ENCODE measurements at regions not wholly inside any gene's neighbourhood (a gene's known extent, or its start where the extent isn't known, plus 50 kb on each side); places are given as distances from the start of the nearest gene placed in this dataset.

DNA sequence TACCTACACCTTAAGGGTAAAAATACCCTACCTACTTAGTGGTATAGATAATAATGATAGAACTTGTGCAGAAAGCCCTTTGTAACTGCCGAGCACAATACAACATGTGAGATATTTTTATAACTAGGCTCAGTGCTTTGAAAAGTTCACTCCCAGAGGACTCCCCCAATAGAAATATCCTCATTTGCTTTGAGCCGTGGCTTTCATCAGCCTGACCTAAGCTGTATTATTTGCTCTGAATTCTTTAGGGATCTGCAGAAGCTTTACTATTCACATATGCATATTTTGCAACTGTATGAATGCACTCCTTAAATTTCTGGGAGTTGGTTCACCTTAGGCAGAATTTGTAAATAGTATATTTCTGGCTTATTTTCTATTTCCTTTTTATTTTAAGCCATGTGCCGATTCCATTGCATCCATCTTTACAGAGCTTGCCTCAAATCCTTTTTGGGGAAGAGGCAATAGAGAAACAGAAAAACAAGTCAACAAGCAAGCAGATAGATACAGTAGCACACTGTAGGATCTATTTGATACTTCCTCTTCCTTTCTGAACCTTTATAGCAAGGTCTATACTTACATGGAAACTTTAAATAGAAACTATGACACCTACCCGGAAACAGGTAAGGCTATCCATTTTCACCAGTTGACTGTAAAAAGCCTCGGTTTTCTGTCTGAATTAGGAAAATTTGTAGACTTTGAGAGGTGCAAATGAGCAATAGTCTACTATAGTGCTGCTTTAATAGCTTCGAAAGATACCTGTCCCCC is 242.5 kb upstream of the VCX3A start:
- Histone ChIP-seq H3K4me3 (ENCODE audit: control extremely low read depth in 1 of 5, extremely low read depth in 1 of 5, insufficient read depth in 1 of 5, low read depth in 2 of 5, low read length in 4 of 5) (no peak overlapping the region), H3K9me3 (ENCODE audit: control extremely low read depth in 1 of 3, control insufficient read depth in 2 of 3, insufficient read depth in 1 of 3, low read length in 2 of 3) (no peaks in the 10 kb centered on the region), H3K27me3 (replicated peaks in 1 of 4; ENCODE audit: control extremely low read depth in 1 of 4, control insufficient read depth in 3 of 4, insufficient read depth in 4 of 4, low read length in 3 of 4) (no peaks in the 10 kb centered on the region), H2AFZ (ENCODE audit: insufficient read depth, low read depth, low read length, poor library complexity, severe bottlenecking) (no peak overlapping the region), H3K4me1 (ENCODE audit: control insufficient read depth in 2 of 2, insufficient read depth in 2 of 2, low read length in 2 of 2) (no peaks in the 10 kb centered on the region), H3K36me3 (replicated peaks in 1 of 2; ENCODE audit: control extremely low read depth in 1 of 2, control insufficient read depth in 1 of 2, extremely low read depth in 1 of 2, insufficient read depth in 2 of 2, low read length in 1 of 2) (no peaks in the 10 kb centered on the region), H3K79me2 (ENCODE audit: control insufficient read depth, insufficient read depth, low read length) (no peaks in the 10 kb centered on the region), H3K4me2 (replicated peaks; ENCODE audit: low read depth, low read length, poor library complexity, severe bottlenecking) (no peak overlapping the region), H3K9ac (ENCODE audit: low read length) (no peak overlapping the region), H4K20me1 (ENCODE audit: control insufficient read depth, insufficient read depth, low read length, poor library complexity, severe bottlenecking) (no peaks in the 10 kb centered on the region), H3K27ac (ENCODE audit: low read length in 2 of 2) (no peak overlapping the region)
- ATAC-seq (ENCODE audit: low read depth) (no peak), DNase-seq (no peak)
- intact Hi-C loops (cut with micrococcal nuclease), result no loop called here
- Mint-ChIP-seq H3K27me3 (no peaks in the 10 kb centered on the region), H3K27ac (no peak overlapping the region), H3K9me3 (ENCODE audit: insufficient read depth) (no peaks in the 10 kb centered on the region), H3K4me3 (peak overlapping the region; percentile 47), H3K4me1 (peaks cover 6% of the 10 kb centered on the region)
- CTCF ChIA-PET, result no interaction called here
- no CpG with 5 or more reads among the region's 6 CpGs for WGBS (ENCODE audit: insufficient coverage)
- POLR2A ChIA-PET, result no interaction called here
- no peak for TF ChIP-seq EZH2 (IDR thresholded peaks at IDR 0.05; ENCODE audit: borderline replicate concordance, insufficient read depth, low read depth, low read length, poor library complexity, severe bottlenecking)
- TF ChIP-seq, protein P1, sequence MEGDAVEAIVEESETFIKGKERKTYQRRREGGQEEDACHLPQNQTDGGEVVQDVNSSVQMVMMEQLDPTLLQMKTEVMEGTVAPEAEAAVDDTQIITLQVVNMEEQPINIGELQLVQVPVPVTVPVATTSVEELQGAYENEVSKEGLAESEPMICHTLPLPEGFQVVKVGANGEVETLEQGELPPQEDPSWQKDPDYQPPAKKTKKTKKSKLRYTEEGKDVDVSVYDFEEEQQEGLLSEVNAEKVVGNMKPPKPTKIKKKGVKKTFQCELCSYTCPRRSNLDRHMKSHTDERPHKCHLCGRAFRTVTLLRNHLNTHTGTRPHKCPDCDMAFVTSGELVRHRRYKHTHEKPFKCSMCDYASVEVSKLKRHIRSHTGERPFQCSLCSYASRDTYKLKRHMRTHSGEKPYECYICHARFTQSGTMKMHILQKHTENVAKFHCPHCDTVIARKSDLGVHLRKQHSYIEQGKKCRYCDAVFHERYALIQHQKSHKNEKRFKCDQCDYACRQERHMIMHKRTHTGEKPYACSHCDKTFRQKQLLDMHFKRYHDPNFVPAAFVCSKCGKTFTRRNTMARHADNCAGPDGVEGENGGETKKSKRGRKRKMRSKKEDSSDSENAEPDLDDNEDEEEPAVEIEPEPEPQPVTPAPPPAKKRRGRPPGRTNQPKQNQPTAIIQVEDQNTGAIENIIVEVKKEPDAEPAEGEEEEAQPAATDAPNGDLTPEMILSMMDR (IDR thresholded peaks at IDR 0.05), result no peak

DNA sequence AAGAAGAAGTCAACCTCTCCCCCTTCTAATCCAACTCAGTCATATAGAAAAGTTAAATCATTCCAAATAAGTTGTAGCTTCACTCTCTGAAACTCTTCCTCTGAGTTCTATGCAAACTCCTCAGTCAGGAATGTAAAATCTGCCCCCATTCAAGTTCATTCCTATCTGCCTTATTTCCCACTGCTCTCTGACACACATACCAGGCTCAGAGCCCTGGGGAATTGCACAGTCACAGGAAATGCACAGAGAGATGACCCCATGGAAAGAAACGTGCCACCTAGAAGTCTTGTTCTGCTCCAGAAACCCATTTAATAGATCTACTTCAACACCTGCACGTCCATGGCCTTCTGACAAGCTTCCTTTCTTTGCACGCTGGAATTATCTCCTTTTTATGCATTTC is 236.0 kb upstream of the VCX3A start:
- Histone ChIP-seq H2AFZ (ENCODE audit: insufficient read depth, low read depth, low read length, poor library complexity, severe bottlenecking) (no peak overlapping the region), H4K20me1 (ENCODE audit: control insufficient read depth, insufficient read depth, low read length, poor library complexity, severe bottlenecking) (no peaks in the 10 kb centered on the region), H3K27ac (ENCODE audit: low read length in 2 of 2) (no peak overlapping the region), H3K9ac (ENCODE audit: low read length) (no peak overlapping the region), H3K9me3 (ENCODE audit: control extremely low read depth in 1 of 3, control insufficient read depth in 2 of 3, insufficient read depth in 1 of 3, low read length in 2 of 3) (no peaks in the 10 kb centered on the region), H3K4me3 (ENCODE audit: control extremely low read depth in 1 of 5, extremely low read depth in 1 of 5, insufficient read depth in 1 of 5, low read depth in 2 of 5, low read length in 4 of 5) (no peak overlapping the region), H3K4me2 (replicated peaks; ENCODE audit: low read depth, low read length, poor library complexity, severe bottlenecking) (no peak overlapping the region), H3K27me3 (replicated peaks in 1 of 4; ENCODE audit: control extremely low read depth in 1 of 4, control insufficient read depth in 3 of 4, insufficient read depth in 4 of 4, low read length in 3 of 4) (no peaks in the 10 kb centered on the region), H3K79me2 (ENCODE audit: control insufficient read depth, insufficient read depth, low read length) (no peaks in the 10 kb centered on the region), H3K4me1 (ENCODE audit: control insufficient read depth in 2 of 2, insufficient read depth in 2 of 2, low read length in 2 of 2) (no peaks in the 10 kb centered on the region), H3K36me3 (replicated peaks in 1 of 2; ENCODE audit: control extremely low read depth in 1 of 2, control insufficient read depth in 1 of 2, extremely low read depth in 1 of 2, insufficient read depth in 2 of 2, low read length in 1 of 2) (no peaks in the 10 kb centered on the region)
- ATAC-seq (ENCODE audit: low read depth) (no peak), DNase-seq (no peak)
- Mint-ChIP-seq H3K9me3 (ENCODE audit: insufficient read depth) (no peaks in the 10 kb centered on the region), H3K27me3 (no peaks in the 10 kb centered on the region), H3K4me1 (no peaks in the 10 kb centered on the region), H3K27ac (no peak overlapping the region), H3K4me3 (no peak overlapping the region)
- TF ChIP-seq EZH2 (IDR thresholded peaks at IDR 0.05; ENCODE audit: borderline replicate concordance, insufficient read depth, low read depth, low read length, poor library complexity, severe bottlenecking), result no peak
- TF ChIP-seq, protein P1 (IDR thresholded peaks at IDR 0.05), result no peak
- POLR2A ChIA-PET, result no interaction called here
- 67% methylated on average over 1 of the region's 3 CpGs for WGBS (ENCODE audit: insufficient coverage)
- intact Hi-C loops (cut with micrococcal nuclease), result no loop called here
- CTCF ChIA-PET, result no interaction called here

Measured in B cell (primary cell).